GM12864 (cell line): ENCODE measurements at regions not wholly inside any gene's neighbourhood (a gene's known extent, or its start where the extent isn't known, plus 50 kb on each side); places are given as distances from the start of the nearest gene placed in this dataset.

ENCODE experiments used
- DNase-seq: peaks from one replicate; pipeline ENCODE4 v3.0.0-alpha.2; 2011; ENCODE audit warnings: low read depth
- H3K4me3 ChIP-seq: 2 replicates; pipeline ENCODE4 v1.5.1; 2011; ENCODE audit warnings: mild to moderate bottlenecking, low read depth, low read length, control low read depth
- TF ChIP-seq, protein P1 (sequence below): IDR thresholded peaks from 2 replicates; pipeline ENCODE4 v1.5.1; 2011; ENCODE audit warnings: low read depth, mild to moderate bottlenecking, moderate library complexity, low read length, control low read depth, inconsistent platforms; ENCODE audit errors: missing control alignments

DNA sequence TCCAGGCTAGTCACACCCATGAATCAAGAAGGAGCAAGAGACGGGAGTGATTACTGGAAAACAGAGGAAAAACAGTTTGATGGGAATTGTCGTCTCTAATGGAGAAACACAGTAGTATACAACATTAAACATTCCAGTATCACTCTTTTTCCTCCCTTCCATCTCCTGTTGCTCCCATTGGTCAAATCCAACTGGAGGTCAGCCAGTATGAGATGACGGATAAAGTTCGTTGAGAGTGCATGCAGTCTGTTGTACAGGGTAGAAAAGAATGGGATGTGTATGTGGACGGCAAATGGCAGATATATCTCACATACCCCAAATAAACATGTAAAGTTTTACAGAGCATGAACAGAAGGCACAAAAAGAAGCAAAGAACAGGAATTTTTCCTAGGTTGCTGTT is 221.9 kb upstream of the TNP1 start:
- no peak overlapping the region for H3K4me3 ChIP-seq
- DNase-seq = no peak
- TF ChIP-seq, protein P1, sequence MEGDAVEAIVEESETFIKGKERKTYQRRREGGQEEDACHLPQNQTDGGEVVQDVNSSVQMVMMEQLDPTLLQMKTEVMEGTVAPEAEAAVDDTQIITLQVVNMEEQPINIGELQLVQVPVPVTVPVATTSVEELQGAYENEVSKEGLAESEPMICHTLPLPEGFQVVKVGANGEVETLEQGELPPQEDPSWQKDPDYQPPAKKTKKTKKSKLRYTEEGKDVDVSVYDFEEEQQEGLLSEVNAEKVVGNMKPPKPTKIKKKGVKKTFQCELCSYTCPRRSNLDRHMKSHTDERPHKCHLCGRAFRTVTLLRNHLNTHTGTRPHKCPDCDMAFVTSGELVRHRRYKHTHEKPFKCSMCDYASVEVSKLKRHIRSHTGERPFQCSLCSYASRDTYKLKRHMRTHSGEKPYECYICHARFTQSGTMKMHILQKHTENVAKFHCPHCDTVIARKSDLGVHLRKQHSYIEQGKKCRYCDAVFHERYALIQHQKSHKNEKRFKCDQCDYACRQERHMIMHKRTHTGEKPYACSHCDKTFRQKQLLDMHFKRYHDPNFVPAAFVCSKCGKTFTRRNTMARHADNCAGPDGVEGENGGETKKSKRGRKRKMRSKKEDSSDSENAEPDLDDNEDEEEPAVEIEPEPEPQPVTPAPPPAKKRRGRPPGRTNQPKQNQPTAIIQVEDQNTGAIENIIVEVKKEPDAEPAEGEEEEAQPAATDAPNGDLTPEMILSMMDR = no peak

DNA sequence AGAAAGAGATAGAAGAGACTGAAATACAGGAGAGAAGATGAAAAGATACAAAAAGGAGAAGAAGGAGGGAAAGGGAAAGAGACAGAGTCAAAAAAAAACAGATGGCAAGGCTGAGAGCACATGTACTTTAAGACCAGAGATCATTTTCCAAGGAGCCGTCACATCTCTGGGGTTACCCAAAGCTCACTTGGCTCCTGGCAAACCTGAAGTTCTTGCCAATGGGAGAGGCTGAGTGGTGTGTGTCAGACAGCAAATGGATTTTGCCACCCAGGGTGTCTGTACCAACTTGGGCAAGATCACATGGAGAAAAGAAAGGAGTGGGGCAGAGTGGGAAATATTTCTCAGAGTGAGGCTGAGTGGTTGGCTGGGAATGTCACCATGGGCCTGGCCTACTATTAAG is 219.3 kb upstream of the TNP1 start:
- no peak overlapping the region for H3K4me3 ChIP-seq
- no peak for DNase-seq
- TF ChIP-seq, protein P1 = no peak

DNA sequence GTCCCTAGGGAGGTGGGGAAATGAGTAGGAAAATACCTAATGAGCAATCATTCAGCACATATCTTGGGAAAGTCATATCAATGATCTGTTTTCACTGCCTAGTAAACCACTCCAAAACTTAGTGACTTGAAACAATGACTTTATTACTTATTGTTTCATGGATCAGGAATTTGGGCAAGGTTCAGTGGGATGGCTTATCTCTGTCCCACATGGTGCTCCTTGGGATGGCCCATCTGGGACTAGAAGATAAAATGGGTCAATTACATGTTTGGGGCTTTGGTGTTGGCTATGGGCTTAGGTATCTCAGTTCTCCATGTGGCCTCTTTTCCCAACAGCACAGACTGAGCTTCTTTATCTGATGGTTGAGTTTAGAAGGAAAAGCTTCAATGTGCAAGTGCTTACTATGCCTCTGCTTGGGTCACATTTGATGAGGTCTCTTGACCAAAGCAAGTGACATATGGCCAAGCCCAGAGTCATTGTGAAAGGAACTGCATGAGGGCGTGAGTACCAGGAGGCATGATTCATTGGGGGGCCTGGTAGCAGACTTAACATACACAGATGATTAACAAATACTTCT is 218.1 kb upstream of the TNP1 start:
- H3K4me3 ChIP-seq = no peak overlapping the region
- no peak for DNase-seq
- TF ChIP-seq, protein P1 = no peak

DNA sequence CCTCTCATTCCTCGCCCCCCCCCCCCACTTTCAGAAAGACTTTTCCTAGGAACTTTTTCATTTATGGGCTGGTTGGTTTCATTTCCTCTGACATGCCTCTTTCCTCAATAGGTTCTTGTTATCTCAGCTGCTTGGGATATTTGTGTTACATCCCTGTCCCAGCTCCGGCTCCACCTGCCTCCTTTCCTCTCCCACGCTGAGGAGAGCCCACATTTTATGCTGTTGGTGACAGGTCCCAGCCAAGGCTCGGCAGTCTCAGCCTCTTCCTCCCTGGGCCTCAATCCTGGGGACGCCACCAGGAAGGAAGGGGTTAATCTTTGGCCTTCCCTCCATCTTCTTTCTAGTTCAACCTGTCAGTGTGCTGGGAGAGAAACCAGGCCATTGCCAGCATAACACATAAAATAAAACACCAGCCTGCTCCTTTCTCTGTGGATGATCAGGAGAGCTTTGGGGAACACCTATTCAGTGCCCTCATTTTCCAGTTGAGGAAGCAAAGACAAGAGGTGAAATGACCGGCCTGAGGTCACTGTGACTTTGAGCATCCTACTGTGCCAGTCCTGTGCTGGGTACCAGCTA is 216.9 kb upstream of the TNP1 start:
- TF ChIP-seq, protein P1 = no peak
- no peak for DNase-seq
- no peak overlapping the region for H3K4me3 ChIP-seq

DNA sequence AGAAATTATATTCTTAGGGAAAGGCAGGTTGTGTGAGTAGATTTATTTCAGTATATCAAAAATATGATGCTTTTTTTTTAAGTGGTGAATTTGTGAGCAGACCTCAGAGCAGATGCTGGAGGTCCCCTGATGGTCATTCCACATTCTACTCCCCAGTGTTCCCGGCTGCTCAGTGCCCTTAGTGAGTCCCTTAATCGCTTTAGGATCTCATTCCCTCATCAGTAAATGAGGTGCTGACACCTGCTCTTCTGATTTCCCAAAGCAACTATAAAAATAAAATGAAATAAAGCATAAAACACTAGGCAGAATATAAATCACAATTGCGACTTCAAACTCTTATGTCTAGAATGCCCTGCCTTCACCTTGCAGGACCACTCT is 216.2 kb upstream of the TNP1 start:
- TF ChIP-seq, protein P1 = no peak
- no peak overlapping the region for H3K4me3 ChIP-seq

DNA sequence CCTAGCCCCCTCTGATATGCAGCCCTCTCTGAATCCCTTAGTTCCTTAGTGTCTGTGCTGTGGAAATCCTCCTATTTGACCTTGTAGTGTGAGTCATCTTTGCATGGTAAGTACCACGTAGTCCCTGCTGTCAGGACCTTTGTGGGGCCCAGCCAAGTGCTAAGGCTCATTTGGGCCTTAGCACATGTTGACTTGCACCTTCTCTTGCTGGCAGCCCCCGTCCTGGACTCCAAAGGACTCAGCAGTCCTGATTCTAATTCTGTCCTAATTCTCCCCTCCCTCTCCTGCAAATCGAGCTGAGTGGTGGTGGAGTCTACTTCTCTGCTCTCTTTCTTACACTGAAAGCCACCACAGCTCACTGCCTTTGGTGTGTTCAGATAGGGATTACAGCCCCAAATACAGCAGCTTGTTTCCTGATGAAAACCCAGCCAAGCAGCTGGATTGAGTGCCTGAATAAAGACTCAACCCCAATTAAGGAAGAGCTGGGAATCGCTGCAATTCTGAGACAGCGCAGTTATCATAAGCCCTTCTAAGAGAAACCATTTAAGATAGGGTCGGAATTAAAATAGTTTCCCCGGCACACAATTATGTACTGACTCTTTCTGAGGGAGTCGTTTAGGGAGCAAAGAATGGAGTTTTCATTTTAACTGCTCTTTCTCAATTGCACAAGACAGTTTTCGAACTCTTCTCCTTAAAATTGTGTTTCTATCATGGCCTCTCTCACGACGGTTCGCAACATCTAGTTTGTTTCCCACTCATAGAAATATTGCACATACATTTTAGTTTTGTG is 215.6 kb upstream of the TNP1 start:
- no peak overlapping the region for H3K4me3 ChIP-seq
- DNase-seq = no peak
- TF ChIP-seq, protein P1 = no peak

More for the DNA sequence above, 216.2 kb upstream of the TNP1 start:
- DNase-seq = no peak
